ENCODE measurements at regions not wholly inside any gene's neighbourhood (a gene's known extent, or its start where the extent isn't known, plus 50 kb on each side); places are given as distances from the start of the nearest gene placed in this dataset.

DNA sequence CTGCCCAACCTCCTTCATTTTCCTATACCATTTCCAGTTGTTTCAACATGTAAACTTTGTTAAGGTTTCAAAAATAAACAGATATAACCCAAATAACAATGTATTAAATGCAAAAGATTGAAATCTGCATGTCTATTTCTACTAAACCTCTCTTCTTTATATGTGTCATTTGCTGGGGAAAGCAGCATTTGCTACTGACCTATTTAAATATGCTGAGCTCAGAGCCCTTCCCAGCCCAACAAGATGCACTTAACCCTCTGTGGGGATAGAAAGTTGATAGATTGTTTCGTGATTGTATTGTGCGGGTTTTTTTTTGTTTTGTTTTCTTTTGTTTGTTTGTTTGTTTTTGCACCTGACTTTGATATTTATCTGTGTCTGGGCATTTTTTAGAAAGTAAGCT is 139.5 kb downstream of the UCHL1 start:
- TF ChIP-seq FOS (IDR thresholded peaks at IDR 0.05; ENCODE audit: borderline replicate concordance, insufficient read depth, low read length) (no peak), EZH2 (IDR thresholded peaks at IDR 0.05; ENCODE audit: borderline replicate concordance, low read depth, low read length, severe bottlenecking) (no peak), JUN (IDR thresholded peaks at IDR 0.05; ENCODE audit: borderline replicate concordance, insufficient read depth, insufficient read length, low read depth) (no peak), GATA2 (IDR thresholded peaks at IDR 0.05; ENCODE audit: insufficient read depth, insufficient read length, low read depth, low read length) (no peak), POLR2A (IDR thresholded peaks at IDR 0.05; ENCODE audit: low read depth, low read length) (no peak), MYC (IDR thresholded peaks at IDR 0.05; ENCODE audit: low read depth, low read length) (no peak), POLR2AphosphoS5 (IDR thresholded peaks at IDR 0.05; ENCODE audit: insufficient read depth, low read depth, low read length) (no peak)
- TF ChIP-seq, protein P1, sequence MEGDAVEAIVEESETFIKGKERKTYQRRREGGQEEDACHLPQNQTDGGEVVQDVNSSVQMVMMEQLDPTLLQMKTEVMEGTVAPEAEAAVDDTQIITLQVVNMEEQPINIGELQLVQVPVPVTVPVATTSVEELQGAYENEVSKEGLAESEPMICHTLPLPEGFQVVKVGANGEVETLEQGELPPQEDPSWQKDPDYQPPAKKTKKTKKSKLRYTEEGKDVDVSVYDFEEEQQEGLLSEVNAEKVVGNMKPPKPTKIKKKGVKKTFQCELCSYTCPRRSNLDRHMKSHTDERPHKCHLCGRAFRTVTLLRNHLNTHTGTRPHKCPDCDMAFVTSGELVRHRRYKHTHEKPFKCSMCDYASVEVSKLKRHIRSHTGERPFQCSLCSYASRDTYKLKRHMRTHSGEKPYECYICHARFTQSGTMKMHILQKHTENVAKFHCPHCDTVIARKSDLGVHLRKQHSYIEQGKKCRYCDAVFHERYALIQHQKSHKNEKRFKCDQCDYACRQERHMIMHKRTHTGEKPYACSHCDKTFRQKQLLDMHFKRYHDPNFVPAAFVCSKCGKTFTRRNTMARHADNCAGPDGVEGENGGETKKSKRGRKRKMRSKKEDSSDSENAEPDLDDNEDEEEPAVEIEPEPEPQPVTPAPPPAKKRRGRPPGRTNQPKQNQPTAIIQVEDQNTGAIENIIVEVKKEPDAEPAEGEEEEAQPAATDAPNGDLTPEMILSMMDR (IDR thresholded peaks at IDR 0.05; ENCODE audit: extremely low read depth in 1 of 2, insufficient read depth in 1 of 2, low read depth in 1 of 2, low read length in 2 of 2), result no peak
- TF ChIP-seq, protein P2, sequence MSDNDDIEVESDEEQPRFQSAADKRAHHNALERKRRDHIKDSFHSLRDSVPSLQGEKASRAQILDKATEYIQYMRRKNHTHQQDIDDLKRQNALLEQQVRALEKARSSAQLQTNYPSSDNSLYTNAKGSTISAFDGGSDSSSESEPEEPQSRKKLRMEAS (IDR thresholded peaks at IDR 0.05; ENCODE audit: insufficient read depth, insufficient read length), result no peak
- BruUV-seq (replicated peaks), result no TSS peak
- H3K27me3 ChIP-seq (ENCODE audit: control insufficient read depth in 2 of 2, insufficient read depth in 2 of 2, low read length in 2 of 2), result peaks cover 13 to 20% of the 10 kb centered on the region in 2 experiments
- H3K27ac ChIP-seq (ENCODE audit: insufficient read depth, low read depth, low read length), result no peak overlapping the region
- H3K79me2 ChIP-seq (ENCODE audit: control insufficient read depth, insufficient read depth, low read length), result no peaks in the 10 kb centered on the region
- H3K36me3 ChIP-seq (ENCODE audit: control insufficient read depth in 2 of 2, extremely low read depth in 1 of 2, insufficient read depth in 2 of 2, low read length in 2 of 2), result no peaks in the 10 kb centered on the region
- no peaks in the 10 kb centered on the region for H3K9me1 ChIP-seq (replicated peaks; ENCODE audit: control insufficient read depth, extremely low read depth, insufficient read depth, low read length)
- intact Hi-C loops (cut with micrococcal nuclease) (no loop called here), dilution Hi-C loops (cut with MboI; ENCODE audit: extremely low pct_ligation_motif_present, low sequenced_read_pairs) (no loop called here)
- H3K9ac ChIP-seq (replicated peaks; ENCODE audit: extremely low read depth, insufficient read depth, low read length), result no peak overlapping the region
- CTCF ChIA-PET, result interaction anchor here (1.1 to 1.2 kb wide), 2 partner anchors 11 to 138 kb away, joined by 3 read pairs; no protein-coding TSS in a partner anchor
- no peak overlapping the region for H2AFZ ChIP-seq (ENCODE audit: low read depth, low read length)
- no peak overlapping the region for H3K4me3 ChIP-seq (replicated peaks in 1 of 3; ENCODE audit: insufficient read depth in 1 of 3, low read depth in 1 of 3, low read length in 3 of 3)
- no peak overlapping the region for H3K4me2 ChIP-seq (ENCODE audit: insufficient read depth, low read length)
- H3K9me3 ChIP-seq (replicated peaks; ENCODE audit: control insufficient read depth, insufficient read depth, low read length), result no peaks in the 10 kb centered on the region
- no peaks in the 10 kb centered on the region for H3K4me1 ChIP-seq (ENCODE audit: control insufficient read depth, extremely low read depth, insufficient read depth, low read length)
- no peaks in the 10 kb centered on the region for H4K20me1 ChIP-seq (replicated peaks; ENCODE audit: control insufficient read depth, extremely low read depth, insufficient read depth, low read length)
- FAIRE-seq (no peak), DNase-seq (ENCODE audit: low read depth, low spot score) (no peak)
- POLR2A ChIA-PET, result no interaction called here

Measured in endothelial cell of umbilical vein (primary cell).